H1 (cell line): ENCODE measurements at regions not wholly inside any gene's neighbourhood (a gene's known extent, or its start where the extent isn't known, plus 50 kb on each side); places are given as distances from the start of the nearest gene placed in this dataset.

ENCODE experiments used
- CTCF ChIA-PET: fragments of 300-600 bp; sonication (Branson Sonifier 250); formaldehyde crosslinking; loops from one replicate; lab custom pipeline; 2021; ENCODE audit not compliant: partially characterized antibody; lab: Charles Lee
- POLR2A ChIA-PET: fragments of 300-600 bp; sonication (Branson Sonifier 250); formaldehyde crosslinking; loops from one replicate; lab custom pipeline; 2021; ENCODE audit warnings: inconsistent platforms; ENCODE audit not compliant: partially characterized antibody; lab: Charles Lee
- DNase-seq, 2 experiments: peaks; one replicate each; pipeline versions ENCODE4 v3.0.0 to v3.0.0-alpha.2; 2010 to 2022; ENCODE audit warnings: low spot score in 2 of 2, low read depth in 1 of 2, mixed read lengths in 1 of 2
- FAIRE-seq: peaks from 2 replicates; lab custom pipeline; 2011; peaks lifted over from hg19 to GRCh38; lab: Jason Lieb, UNC
- H2AFZ ChIP-seq: 2 replicates; pipeline ENCODE4 v1.8.1; 2012; ENCODE audit warnings: low read length, inconsistent platforms
- H2AK5ac ChIP-seq: 2 replicates; pipeline ENCODE4 v1.6.1; 2013; ENCODE audit warnings: low read depth, low read length
- H2BK120ac ChIP-seq: replicated peaks from 2 replicates; pipeline ENCODE3; 2013; ENCODE audit warnings: low read depth, low read length, inconsistent platforms
- H2BK12ac ChIP-seq: 2 replicates; pipeline ENCODE4 v1.6.1; 2013; ENCODE audit warnings: low read depth, low read length
- H2BK15ac ChIP-seq: 2 replicates; pipeline ENCODE4 v1.6.1; 2013; ENCODE audit warnings: low read length
- H2BK20ac ChIP-seq: 2 replicates; pipeline ENCODE4 v1.6.1; 2013; ENCODE audit warnings: low read length
- H2BK5ac ChIP-seq: 2 replicates; pipeline ENCODE4 v1.6.1; 2013; ENCODE audit warnings: low read depth, low read length
- H3K14ac ChIP-seq: 2 replicates; pipeline ENCODE4 v1.6.1; 2013; ENCODE audit warnings: inconsistent platforms; ENCODE audit not compliant: insufficient read length
- H3K18ac ChIP-seq: 2 replicates; pipeline ENCODE4 v1.6.1; 2013; ENCODE audit warnings: low read length; ENCODE audit errors: extremely low read depth
- H3K23ac ChIP-seq: 2 replicates; pipeline ENCODE4 v1.6.1; 2013; ENCODE audit warnings: inconsistent platforms; ENCODE audit not compliant: insufficient read length
- H3K23me2 ChIP-seq: 2 replicates; pipeline ENCODE4 v1.6.1; 2013; ENCODE audit warnings: low read depth, low read length
- H3K27ac ChIP-seq: 2 replicates; pipeline ENCODE4 v1.6.1; 2011; ENCODE audit warnings: low read depth, low read length, inconsistent platforms
- H3K27me3 ChIP-seq, 4 experiments: replicated peaks in 1 of 4; 1 replicate in 1 of 4; 2 replicates in 3 of 4; pipeline versions ENCODE4 v1.6.1 to v1.8.1; 2011 to 2013; ENCODE audit warnings: low read length in 3 of 4, mild to moderate bottlenecking in 3 of 4, inconsistent platforms in 2 of 4, mixed read lengths in 2 of 4, moderate library complexity in 1 of 4; ENCODE audit not compliant: control insufficient read depth in 3 of 4, insufficient read depth in 3 of 4; ENCODE audit errors: extremely low read depth in 1 of 4
- H3K36me3 ChIP-seq, 4 experiments: 2 replicates each; pipeline versions ENCODE4 v1.6.1 to v1.8.1; 2011 to 2013; ENCODE audit warnings: mild to moderate bottlenecking in 4 of 4, low read length in 3 of 4, moderate library complexity in 2 of 4, control low read depth in 1 of 4, inconsistent platforms in 1 of 4; ENCODE audit not compliant: insufficient read depth in 4 of 4, control insufficient read depth in 2 of 4
- H3K4ac ChIP-seq: replicated peaks from 2 replicates; pipeline ENCODE3; 2013; ENCODE audit warnings: low read length, low read depth, mixed read lengths, inconsistent platforms; ENCODE audit not compliant: insufficient read length
- H3K4me1 ChIP-seq, 4 experiments: replicated peaks in 1 of 4; 1 replicate in 1 of 4; 2 replicates in 3 of 4; pipeline versions ENCODE4 v1.6.1 to v1.8.1; 2011 to 2013; ENCODE audit warnings: low read length in 3 of 4, inconsistent platforms in 2 of 4, mixed read lengths in 1 of 4; ENCODE audit not compliant: insufficient read depth in 4 of 4, control insufficient read depth in 3 of 4
- H3K4me2 ChIP-seq, 2 experiments: 2 replicates each; pipeline versions ENCODE4 v1.6.1 to v1.8.1; 2011 to 2013; ENCODE audit warnings: low read depth in 2 of 2, low read length in 2 of 2, control low read depth in 1 of 2, inconsistent platforms in 1 of 2, mild to moderate bottlenecking in 1 of 2; ENCODE audit not compliant: insufficient read depth in 1 of 2
- H3K4me3 ChIP-seq, 4 experiments: fragments of 200-600, 300-600 bp in 1 of 4; sonication (generic), shearing (Covaris generic), sonication (Bioruptor Twin) in 1 of 4; 2 replicates each; pipeline versions ENCODE4 v1.5.1 to v1.8.1; 2011 to 2016; ENCODE audit warnings: low read length in 4 of 4, low read depth in 3 of 4, control low read depth in 2 of 4, inconsistent platforms in 2 of 4, mild to moderate bottlenecking in 2 of 4, mixed read lengths in 1 of 4, moderate library complexity in 1 of 4; ENCODE audit not compliant: insufficient read depth in 2 of 4; ENCODE audit errors: extremely low read depth in 1 of 4
- H3K56ac ChIP-seq: replicated peaks from 2 replicates; pipeline ENCODE3; 2013; ENCODE audit warnings: low read depth, mild to moderate bottlenecking, mixed read lengths, low read length, inconsistent platforms; ENCODE audit not compliant: insufficient read length
- H3K79me1 ChIP-seq: 2 replicates; pipeline ENCODE4 v1.6.1; 2013; ENCODE audit warnings: low read depth, low read length, control low read depth
- H3K79me2 ChIP-seq, 2 experiments: 2 replicates each; pipeline versions ENCODE4 v1.6.1 to v1.8.1; 2012 to 2013; ENCODE audit warnings: low read length in 2 of 2, mild to moderate bottlenecking in 2 of 2, inconsistent platforms in 1 of 2; ENCODE audit not compliant: insufficient read depth in 2 of 2, control insufficient read depth in 1 of 2
- H3K9ac ChIP-seq, 4 experiments: replicated peaks in 1 of 4; 1 replicate in 1 of 4; 2 replicates in 3 of 4; pipeline versions ENCODE4 v1.6.1 to v1.8.1; 2011 to 2013; ENCODE audit warnings: low read depth in 3 of 4, low read length in 3 of 4, control low read depth in 2 of 4, mild to moderate bottlenecking in 2 of 4, moderate library complexity in 2 of 4, inconsistent platforms in 1 of 4; ENCODE audit errors: extremely low read depth in 1 of 4
- H3K9me3 ChIP-seq, 2 experiments: 2 replicates each; pipeline versions ENCODE4 v1.6.1 to v1.8.1; 2012 to 2013; ENCODE audit warnings: mild to moderate bottlenecking in 2 of 2, moderate library complexity in 2 of 2, control low read depth in 1 of 2, inconsistent platforms in 1 of 2, low read depth in 1 of 2, low read length in 1 of 2, mixed read lengths in 1 of 2; ENCODE audit not compliant: insufficient read depth in 2 of 2
- H4K20me1 ChIP-seq, 2 experiments: replicated peaks in 1 of 2; 2 replicates each; pipeline versions ENCODE3 to v1.8.1; 2011 to 2013; ENCODE audit warnings: inconsistent platforms in 2 of 2, low read length in 2 of 2, mild to moderate bottlenecking in 1 of 2; ENCODE audit not compliant: insufficient read depth in 2 of 2, control insufficient read depth in 1 of 2
- H4K5ac ChIP-seq: 2 replicates; pipeline ENCODE4 v1.6.1; 2013; ENCODE audit warnings: low read length, low read depth, mixed read lengths, inconsistent platforms; ENCODE audit not compliant: insufficient read length
- H4K8ac ChIP-seq: 2 replicates; pipeline ENCODE4 v1.8.0; 2013; ENCODE audit warnings: mild to moderate bottlenecking, moderate library complexity, low read length, inconsistent platforms; ENCODE audit not compliant: insufficient read depth; ENCODE audit errors: extremely low read depth
- H4K91ac ChIP-seq: replicated peaks from 2 replicates; pipeline ENCODE3; 2013; ENCODE audit warnings: low read length, mixed read lengths, inconsistent platforms; ENCODE audit not compliant: insufficient read length
- BACH1 ChIP-seq: IDR thresholded peaks from 2 replicates; pipeline ENCODE4 v1.6.1; 2012; ENCODE audit warnings: low read length, improper control_type of control experiment
- CBX8 ChIP-seq: fragments of 300-800, 300-1000 bp; sonication (generic); IDR thresholded peaks from 2 replicates; pipeline ENCODE4 v1.7.1; 2016; ENCODE audit warnings: low read depth, low read length, borderline replicate concordance
- CHD1 ChIP-seq: IDR thresholded peaks from 2 replicates; pipeline ENCODE4 v1.6.1; 2012; ENCODE audit warnings: low read depth, low read length, improper control_type of control experiment
- JUN ChIP-seq: IDR thresholded peaks from 2 replicates; pipeline ENCODE4 v1.6.1; 2011; ENCODE audit warnings: low read depth, mild to moderate bottlenecking, improper control_type of control experiment, low read length
- PHF8 ChIP-seq: fragments of 200-600 bp; sonication (generic); conservative IDR thresholded peaks from 2 replicates; pipeline ENCODE4 v1.7.1; 2012; ENCODE audit warnings: low read depth, mild to moderate bottlenecking, inconsistent platforms, low read length, moderate library complexity
- POLR2A ChIP-seq, 2 experiments: IDR thresholded peaks; 1 replicate in 1 of 2; 2 replicates in 1 of 2; pipeline ENCODE4 v1.6.1; 2011; ENCODE audit warnings: low read depth in 2 of 2, low read length in 2 of 2, mild to moderate bottlenecking in 2 of 2; ENCODE audit errors: control extremely low read depth in 1 of 2
- SUZ12 ChIP-seq: fragments of 200-600 bp; sonication (generic); IDR thresholded peaks from 2 replicates; pipeline ENCODE4 v1.6.1; 2012; ENCODE audit warnings: mild to moderate bottlenecking, inconsistent platforms, low read length, moderate library complexity, mixed read lengths
- TAF1 ChIP-seq: IDR thresholded peaks from 2 replicates; pipeline ENCODE4 v1.6.1; 2011; ENCODE audit warnings: mild to moderate bottlenecking, low read depth, low read length
- ZNF274 ChIP-seq: IDR thresholded peaks from 2 replicates; pipeline ENCODE4 v1.7.0; 2012; ENCODE audit warnings: low read length, borderline replicate concordance; ENCODE audit errors: extremely low read depth
- WGBS, 2 experiments: shearing (Covaris generic) in 1 of 2; methylation state at CpG; one replicate each; pipeline versions ENCODE4 v1.1.6 to v1.1.7; 2013 to 2015; ENCODE audit warnings: low lambda C conversion rate in 2 of 2, mixed read lengths in 2 of 2, inconsistent platforms in 1 of 2, low coverage in 1 of 2, missing lambda C conversion rate in 1 of 2; ENCODE audit not compliant: insufficient replicate concordance in 2 of 2, insufficient coverage in 1 of 2, insufficient read length in 1 of 2; ENCODE audit errors: extremely low coverage in 1 of 2, missing lambda C conversion rate in 1 of 2; 5-methylcytosine and 5-hydroxymethylcytosine counted together

GRCh38 chr2:144666032-144666431 lies 146.1 kb upstream of the ZEB2 start:
- H3K23me2 ChIP-seq: no peaks in the 10 kb centered on the region

More at GRCh38 chr2:144666032-144666431, 146.1 kb upstream of the ZEB2 start:
- ChIA-PET POLR2A (no interaction called here), CTCF (interaction anchor here (1.0 kb wide), 1 partner anchor 214 kb away, joined by 3 read pairs; no protein-coding TSS in a partner anchor)
- no peak overlapping the region for H2BK120ac ChIP-seq
- no peak overlapping the region for H3K56ac ChIP-seq
- no peak overlapping the region for H2BK12ac ChIP-seq
- no peak overlapping the region for H3K4me3 ChIP-seq
- H3K79me1 ChIP-seq: no peaks in the 10 kb centered on the region
- H3K18ac ChIP-seq: no peak overlapping the region
- no peak overlapping the region for H4K91ac ChIP-seq
- no peaks in the 10 kb centered on the region for H3K9me3 ChIP-seq
- no peak overlapping the region for H3K9ac ChIP-seq
- H3K4me2 ChIP-seq: no peak overlapping the region
- H3K79me2 ChIP-seq: no peaks in the 10 kb centered on the region
- no peak overlapping the region for H3K14ac ChIP-seq
- no peak overlapping the region for H2AFZ ChIP-seq
- no peak for DNase-seq
- no peaks in the 10 kb centered on the region for H3K36me3 ChIP-seq
- H3K27me3 ChIP-seq: no peaks in the 10 kb centered on the region
- H2BK5ac ChIP-seq: no peak overlapping the region
- no peak overlapping the region for H3K4ac ChIP-seq
- H4K20me1 ChIP-seq: no peaks in the 10 kb centered on the region
- no peak overlapping the region for H4K5ac ChIP-seq
- H3K23ac ChIP-seq: no peak overlapping the region
- no peak for FAIRE-seq
- H3K4me1 ChIP-seq: peaks cover 0 to 3% (median under 1%) of the 10 kb centered on the region in 4 experiments; a peak in 2 of 7 replicates
- H2AK5ac ChIP-seq: no peak overlapping the region
- WGBS, 2 experiments: 82% methylated on average over 5 of the region's 5 CpGs; no CpG with 5 or more reads in 1 of the 2 experiments
- TF ChIP-seq TAF1 (no peak), CHD1 (no peak), BACH1 (no peak), ZNF274 (no peak), JUN (no peak), SUZ12 (no peak), CBX8 (no peak), POLR2A (IDR thresholded peaks at IDR 0.05; ENCODE audit: control extremely low read depth in 1 of 2, low read depth in 2 of 2, low read length in 2 of 2) (no peak), PHF8 (no peak)
- no peak overlapping the region for H4K8ac ChIP-seq
- no peak overlapping the region for H2BK20ac ChIP-seq
- H3K27ac ChIP-seq: no peak overlapping the region
- H2BK15ac ChIP-seq: no peak overlapping the region
